ENCODE measurements at regions not wholly inside any gene's neighbourhood (a gene's known extent, or its start where the extent isn't known, plus 50 kb on each side); places are given as distances from the start of the nearest gene placed in this dataset.

DNA sequence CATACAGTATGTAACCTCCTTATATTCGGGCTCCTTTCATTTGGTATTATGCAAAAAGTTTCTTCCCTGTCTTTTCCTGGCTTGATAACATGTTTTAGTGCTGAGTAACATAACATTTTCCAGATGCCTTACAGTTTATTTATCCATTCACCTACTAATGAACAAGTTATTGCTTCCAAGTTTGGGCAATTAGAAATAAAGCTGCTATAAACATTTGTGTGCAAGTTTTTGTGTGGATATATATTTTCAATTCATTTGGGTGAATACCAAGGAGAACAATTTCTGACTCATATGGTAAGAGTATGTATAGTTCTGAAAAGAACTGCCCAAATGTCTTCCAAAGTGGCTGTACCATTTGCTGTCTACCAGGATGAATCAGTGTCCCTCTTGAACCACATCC, 360.9 kb downstream of the PCDH17 start:
- TF ChIP-seq PHB2 (IDR thresholded peaks at IDR 0.05; ENCODE audit: partially characterized antibody), result no peak
- no peak for TF ChIP-seq MEF2D (CRISPR knock-in tag; IDR thresholded peaks at IDR 0.05)
- no peak for TF ChIP-seq TEAD3 (CRISPR knock-in tag; optimal IDR thresholded peaks at IDR 0.05; ENCODE audit: borderline replicate concordance)
- no peak for TF ChIP-seq FOXA1 (IDR thresholded peaks at IDR 0.05)
- no peak for TF ChIP-seq FOXA1 (CRISPR knock-in tag; IDR thresholded peaks at IDR 0.05)
- TF ChIP-seq ZNF850 (CRISPR knock-in tag; conservative IDR thresholded peaks at IDR 0.05), result no peak
- TF ChIP-seq HOXA9 (CRISPR knock-in tag; IDR thresholded peaks at IDR 0.05; ENCODE audit: borderline replicate concordance), result no peak
- TF ChIP-seq, protein P1, sequence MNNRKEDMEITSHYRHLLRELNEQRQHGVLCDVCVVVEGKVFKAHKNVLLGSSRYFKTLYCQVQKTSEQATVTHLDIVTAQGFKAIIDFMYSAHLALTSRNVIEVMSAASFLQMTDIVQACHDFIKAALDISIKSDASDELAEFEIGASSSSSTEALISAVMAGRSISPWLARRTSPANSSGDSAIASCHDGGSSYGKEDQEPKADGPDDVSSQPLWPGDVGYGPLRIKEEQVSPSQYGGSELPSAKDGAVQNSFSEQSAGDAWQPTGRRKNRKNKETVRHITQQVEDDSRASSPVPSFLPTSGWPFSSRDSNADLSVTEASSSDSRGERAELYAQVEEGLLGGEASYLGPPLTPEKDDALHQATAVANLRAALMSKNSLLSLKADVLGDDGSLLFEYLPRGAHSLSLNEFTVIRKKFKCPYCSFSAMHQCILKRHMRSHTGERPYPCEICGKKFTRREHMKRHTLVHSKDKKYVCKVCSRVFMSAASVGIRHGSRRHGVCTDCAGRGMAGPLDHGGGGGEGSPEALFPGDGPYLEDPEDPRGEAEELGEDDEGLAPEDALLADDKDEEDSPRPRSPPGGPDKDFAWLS (CRISPR knock-in tag; IDR thresholded peaks at IDR 0.05; ENCODE audit: borderline replicate concordance), result no peak
- TF ChIP-seq HOXA5 (CRISPR knock-in tag; IDR thresholded peaks at IDR 0.05), result no peak
- TF ChIP-seq NFYB (CRISPR knock-in tag; IDR thresholded peaks at IDR 0.05), result no peak
- no peak for TF ChIP-seq RXRA (CRISPR knock-in tag; IDR thresholded peaks at IDR 0.05)
- TF ChIP-seq ZNF451 (CRISPR knock-in tag; IDR thresholded peaks at IDR 0.05), result no peak
- no peak for TF ChIP-seq ZFP41 (CRISPR knock-in tag; IDR thresholded peaks at IDR 0.05; ENCODE audit: borderline replicate concordance)
- TF ChIP-seq ZNF446 (CRISPR knock-in tag; IDR thresholded peaks at IDR 0.05), result no peak
- TF ChIP-seq RBAK (CRISPR knock-in tag; IDR thresholded peaks at IDR 0.05), result no peak
- Histone ChIP-seq H3K27me3 (ENCODE audit: control insufficient read depth in 1 of 2, insufficient read depth in 2 of 2, low read length in 2 of 2) (no peaks in the 10 kb centered on the region), H3K27ac (ENCODE audit: extremely low read length, insufficient read depth, low read length) (no peak overlapping the region), H3K4me1 (ENCODE audit: insufficient read depth, low read length) (no peaks in the 10 kb centered on the region), H3K79me2 (ENCODE audit: insufficient read depth, low read length) (no peaks in the 10 kb centered on the region), H3K36me3 (replicated peaks in 1 of 2; ENCODE audit: control insufficient read depth in 1 of 2, insufficient read depth in 2 of 2, low read length in 2 of 2) (no peaks in the 10 kb centered on the region), H3K4me3 (replicated peaks in 1 of 3; ENCODE audit: insufficient read depth in 1 of 3, low read depth in 2 of 3, low read length in 3 of 3) (no peak overlapping the region), H3K9me3 (ENCODE audit: low read length) (peaks cover 53% of the 10 kb centered on the region), H2AFZ (ENCODE audit: low read length) (no peak overlapping the region), H3K9ac (ENCODE audit: insufficient read depth, low read depth, low read length) (no peak overlapping the region), H3K4me2 (ENCODE audit: low read depth, low read length) (no peak overlapping the region), H4K20me1 (ENCODE audit: insufficient read depth, low read length) (no peaks in the 10 kb centered on the region)
- ATAC-seq, result no peak
- WGBS (ENCODE audit: low lambda C conversion rate), result 3% methylated on average over 1 of the region's 1 CpG
- no peak for FAIRE-seq
- DNase-seq (ENCODE audit: low spot score), result no peak
- no TSS peak for BruUV-seq (replicated peaks)
- in situ Hi-C loops (cut with HindIII; ENCODE audit: extremely low pct_ligation_motif_present, low pct_unique_long_range_greater_than_20kb) (no loop called here), intact Hi-C loops (cut with micrococcal nuclease; ENCODE audit: unreplicated experiment) (no loop called here)
- ChIA-PET CTCF (ENCODE audit: low intra/inter-chr PET ratio, low total read pairs) (no interaction called here), POLR2A (no interaction called here)

Data from HepG2 (cell line).